Neural cell (in vitro differentiated cells): ENCODE measurements at regions not wholly inside any gene's neighbourhood (a gene's known extent, or its start where the extent isn't known, plus 50 kb on each side); places are given as distances from the start of the nearest gene placed in this dataset.

Source experiments
- H2AFZ ChIP-seq: fragments of 200-600, 300-800 bp; sonication (generic), shearing (Covaris generic); 2 replicates; pipeline ENCODE4 v1.6.0; 2014; ENCODE audit warnings: low read depth, mild to moderate bottlenecking, antibody characterized with exemption, low read length, moderate library complexity
- H3F3A ChIP-seq: fragments of 200-600 bp; shearing (Covaris generic); 2 replicates; pipeline ENCODE4 v1.6.1; 2016; ENCODE audit warnings: mild to moderate bottlenecking, moderate library complexity, mixed read lengths, antibody characterized with exemption, low read length; ENCODE audit not compliant: insufficient read depth, poor library complexity, severe bottlenecking
- H3K27ac ChIP-seq: fragments of 200-600, 300-800 bp; sonication (generic), shearing (Covaris generic); 2 replicates; pipeline ENCODE4 v1.5.1; 2014; ENCODE audit warnings: mild to moderate bottlenecking, low read length, moderate library complexity
- H3K27me3 ChIP-seq: fragments of 300-800, 200-600 bp; sonication (generic), shearing (Covaris generic); 2 replicates; pipeline ENCODE4 v1.6.0; 2014; ENCODE audit warnings: mild to moderate bottlenecking, low read depth, low read length, moderate library complexity; ENCODE audit not compliant: insufficient read depth
- H3K36me3 ChIP-seq: fragments of 300-800, 200-600 bp; sonication (generic), shearing (Covaris generic); 2 replicates; pipeline ENCODE4 v1.5.1; 2014; ENCODE audit warnings: mild to moderate bottlenecking, antibody characterized with exemption, low read length, moderate library complexity; ENCODE audit not compliant: insufficient read depth
- H3K4me2 ChIP-seq: fragments of 300-800, 200-600 bp; sonication (generic), shearing (Covaris generic); 2 replicates; pipeline ENCODE4 v1.6.0; 2014; ENCODE audit warnings: mild to moderate bottlenecking, low read length
- H3K4me3 ChIP-seq: fragments of 300-800, 200-600 bp; sonication (generic), shearing (Covaris generic); 2 replicates; pipeline ENCODE4 v1.5.1; 2014; ENCODE audit warnings: mild to moderate bottlenecking, low read length, moderate library complexity
- H3K79me2 ChIP-seq: fragments of 200-600 bp; shearing (Covaris generic); replicated peaks from 2 replicates; pipeline ENCODE4 v1.6.0; 2014; ENCODE audit warnings: mild to moderate bottlenecking, low read length, moderate library complexity; ENCODE audit not compliant: insufficient read depth
- H3K9ac ChIP-seq: fragments of 300-800, 200-600 bp; sonication (generic), shearing (Covaris generic); 2 replicates; pipeline ENCODE4 v1.6.1; 2016; ENCODE audit warnings: mild to moderate bottlenecking, low read length, mixed read lengths
- H3K9me2 ChIP-seq: fragments of 200-600 bp; shearing (Covaris generic); 2 replicates; pipeline ENCODE4 v1.6.1; 2016; ENCODE audit warnings: mild to moderate bottlenecking, low read length, mixed read lengths; ENCODE audit not compliant: insufficient read depth
- H3K9me3 ChIP-seq: fragments of 200-600, 300-800 bp; sonication (generic), shearing (Covaris generic); 2 replicates; pipeline ENCODE4 v1.6.1; 2016; ENCODE audit warnings: mild to moderate bottlenecking, mixed run types, low read length, moderate library complexity, mixed read lengths
- H4K20me1 ChIP-seq: fragments of 200-600 bp; shearing (Covaris generic); 2 replicates; pipeline ENCODE4 v1.6.1; 2016; ENCODE audit warnings: mild to moderate bottlenecking, mixed run types; ENCODE audit not compliant: insufficient read depth
- EP300 ChIP-seq: fragments of 450-650 bp; conservative IDR thresholded peaks from 2 replicates; pipeline ENCODE4 v1.6.1; 2014; ENCODE audit warnings: antibody characterized with exemption, mild to moderate bottlenecking, moderate library complexity; ENCODE audit not compliant: poor library complexity, severe bottlenecking
- EZH2 ChIP-seq: fragments of 200-600, 300-800 bp; shearing (Covaris generic), sonication (generic); IDR thresholded peaks from 2 replicates; pipeline ENCODE4 v1.6.1; 2014; ENCODE audit warnings: antibody characterized with exemption, low read length, borderline replicate concordance, mild to moderate bottlenecking; ENCODE audit not compliant: insufficient read depth, poor library complexity, severe bottlenecking
- MXI1 ChIP-seq: fragments of 450-650 bp; conservative IDR thresholded peaks from 2 replicates; pipeline ENCODE4 v1.6.1; 2014; ENCODE audit warnings: antibody characterized with exemption, mild to moderate bottlenecking; ENCODE audit not compliant: poor library complexity, severe bottlenecking
- POLR2AphosphoS5 ChIP-seq: IDR thresholded peaks from 2 replicates; pipeline ENCODE4 v1.6.1; 2012
- RAD21 ChIP-seq: fragments of 450-650 bp; conservative IDR thresholded peaks from 2 replicates; pipeline ENCODE4 v1.6.1; 2014; ENCODE audit warnings: antibody characterized with exemption, mild to moderate bottlenecking, moderate library complexity
- SMC3 ChIP-seq: fragments of 450-650 bp; conservative IDR thresholded peaks from 2 replicates; pipeline ENCODE4 v1.6.1; 2014; ENCODE audit warnings: antibody characterized with exemption, mild to moderate bottlenecking, moderate library complexity; ENCODE audit not compliant: poor library complexity
- TAF1 ChIP-seq: IDR thresholded peaks from 2 replicates; pipeline ENCODE4 v1.6.1; 2012; ENCODE audit warnings: low read depth
- TF ChIP-seq, protein P1 (sequence below): fragments of 450-650 bp; IDR thresholded peaks from 2 replicates; pipeline ENCODE4 v1.5.1; 2014; ENCODE audit warnings: antibody characterized with exemption, mild to moderate bottlenecking, moderate library complexity; ENCODE audit not compliant: poor library complexity, severe bottlenecking
- TF ChIP-seq, protein P2 (sequence below): IDR thresholded peaks from 2 replicates; pipeline ENCODE4 v1.6.1; 2012; ENCODE audit warnings: borderline replicate concordance

DNA sequence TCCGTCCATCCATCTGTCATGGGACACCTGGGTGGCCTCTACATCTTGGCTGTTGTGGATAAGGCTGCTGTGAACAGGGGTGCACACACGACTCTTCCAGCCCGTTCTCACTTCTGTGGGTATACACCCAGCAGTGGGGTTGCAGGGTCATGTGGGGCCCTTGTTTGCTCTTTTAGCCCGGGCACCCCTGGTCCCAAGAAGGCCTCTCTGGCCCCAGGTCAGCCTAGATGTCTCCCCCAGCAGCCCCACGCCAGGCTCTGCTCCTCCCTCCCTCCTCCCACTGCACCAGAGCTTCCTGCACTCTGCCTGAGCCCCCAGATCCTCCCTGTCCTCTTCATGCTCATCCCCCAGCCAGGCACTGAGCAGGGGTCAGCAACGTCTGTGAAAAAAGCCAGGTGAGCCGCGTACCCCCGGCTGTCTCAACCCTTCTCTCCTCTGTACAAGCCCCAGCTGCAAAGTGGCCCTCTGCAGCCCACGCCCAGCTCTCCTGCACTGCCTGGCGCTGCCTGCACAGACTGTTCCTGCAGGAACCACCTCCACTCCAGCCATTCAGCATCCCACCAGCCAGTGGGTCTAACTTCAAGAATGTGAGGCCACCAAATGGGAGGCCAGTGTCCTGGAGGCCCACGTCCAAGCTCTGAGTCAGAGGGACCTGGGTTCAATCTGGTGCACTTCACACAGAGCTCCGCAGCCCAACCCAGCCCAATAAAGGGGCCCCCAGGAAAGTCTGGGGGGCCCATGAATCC lies 1508.9 kb downstream of the BRD1 start:
- H3K9ac ChIP-seq = no peak overlapping the region
- H3K79me2 ChIP-seq = no peaks in the 10 kb centered on the region
- no peaks in the 10 kb centered on the region for H3K9me3 ChIP-seq
- H3K4me2 ChIP-seq = no peak overlapping the region
- H3F3A ChIP-seq = no peaks in the 10 kb centered on the region
- no peak overlapping the region for H2AFZ ChIP-seq
- no peaks in the 10 kb centered on the region for H3K9me2 ChIP-seq
- H3K27me3 ChIP-seq = no peaks in the 10 kb centered on the region
- H3K36me3 ChIP-seq = no peaks in the 10 kb centered on the region
- no peak overlapping the region for H3K27ac ChIP-seq
- H3K4me3 ChIP-seq = no peak overlapping the region
- TF ChIP-seq MXI1 (no peak), EP300 (no peak), RAD21 (no peak), TAF1 (no peak), SMC3 (no peak)
- TF ChIP-seq, protein P1, sequence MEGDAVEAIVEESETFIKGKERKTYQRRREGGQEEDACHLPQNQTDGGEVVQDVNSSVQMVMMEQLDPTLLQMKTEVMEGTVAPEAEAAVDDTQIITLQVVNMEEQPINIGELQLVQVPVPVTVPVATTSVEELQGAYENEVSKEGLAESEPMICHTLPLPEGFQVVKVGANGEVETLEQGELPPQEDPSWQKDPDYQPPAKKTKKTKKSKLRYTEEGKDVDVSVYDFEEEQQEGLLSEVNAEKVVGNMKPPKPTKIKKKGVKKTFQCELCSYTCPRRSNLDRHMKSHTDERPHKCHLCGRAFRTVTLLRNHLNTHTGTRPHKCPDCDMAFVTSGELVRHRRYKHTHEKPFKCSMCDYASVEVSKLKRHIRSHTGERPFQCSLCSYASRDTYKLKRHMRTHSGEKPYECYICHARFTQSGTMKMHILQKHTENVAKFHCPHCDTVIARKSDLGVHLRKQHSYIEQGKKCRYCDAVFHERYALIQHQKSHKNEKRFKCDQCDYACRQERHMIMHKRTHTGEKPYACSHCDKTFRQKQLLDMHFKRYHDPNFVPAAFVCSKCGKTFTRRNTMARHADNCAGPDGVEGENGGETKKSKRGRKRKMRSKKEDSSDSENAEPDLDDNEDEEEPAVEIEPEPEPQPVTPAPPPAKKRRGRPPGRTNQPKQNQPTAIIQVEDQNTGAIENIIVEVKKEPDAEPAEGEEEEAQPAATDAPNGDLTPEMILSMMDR = no peak
- TF ChIP-seq, protein P2, sequence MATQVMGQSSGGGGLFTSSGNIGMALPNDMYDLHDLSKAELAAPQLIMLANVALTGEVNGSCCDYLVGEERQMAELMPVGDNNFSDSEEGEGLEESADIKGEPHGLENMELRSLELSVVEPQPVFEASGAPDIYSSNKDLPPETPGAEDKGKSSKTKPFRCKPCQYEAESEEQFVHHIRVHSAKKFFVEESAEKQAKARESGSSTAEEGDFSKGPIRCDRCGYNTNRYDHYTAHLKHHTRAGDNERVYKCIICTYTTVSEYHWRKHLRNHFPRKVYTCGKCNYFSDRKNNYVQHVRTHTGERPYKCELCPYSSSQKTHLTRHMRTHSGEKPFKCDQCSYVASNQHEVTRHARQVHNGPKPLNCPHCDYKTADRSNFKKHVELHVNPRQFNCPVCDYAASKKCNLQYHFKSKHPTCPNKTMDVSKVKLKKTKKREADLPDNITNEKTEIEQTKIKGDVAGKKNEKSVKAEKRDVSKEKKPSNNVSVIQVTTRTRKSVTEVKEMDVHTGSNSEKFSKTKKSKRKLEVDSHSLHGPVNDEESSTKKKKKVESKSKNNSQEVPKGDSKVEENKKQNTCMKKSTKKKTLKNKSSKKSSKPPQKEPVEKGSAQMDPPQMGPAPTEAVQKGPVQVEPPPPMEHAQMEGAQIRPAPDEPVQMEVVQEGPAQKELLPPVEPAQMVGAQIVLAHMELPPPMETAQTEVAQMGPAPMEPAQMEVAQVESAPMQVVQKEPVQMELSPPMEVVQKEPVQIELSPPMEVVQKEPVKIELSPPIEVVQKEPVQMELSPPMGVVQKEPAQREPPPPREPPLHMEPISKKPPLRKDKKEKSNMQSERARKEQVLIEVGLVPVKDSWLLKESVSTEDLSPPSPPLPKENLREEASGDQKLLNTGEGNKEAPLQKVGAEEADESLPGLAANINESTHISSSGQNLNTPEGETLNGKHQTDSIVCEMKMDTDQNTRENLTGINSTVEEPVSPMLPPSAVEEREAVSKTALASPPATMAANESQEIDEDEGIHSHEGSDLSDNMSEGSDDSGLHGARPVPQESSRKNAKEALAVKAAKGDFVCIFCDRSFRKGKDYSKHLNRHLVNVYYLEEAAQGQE = no peak
- no peaks in the 10 kb centered on the region for H4K20me1 ChIP-seq

DNA sequence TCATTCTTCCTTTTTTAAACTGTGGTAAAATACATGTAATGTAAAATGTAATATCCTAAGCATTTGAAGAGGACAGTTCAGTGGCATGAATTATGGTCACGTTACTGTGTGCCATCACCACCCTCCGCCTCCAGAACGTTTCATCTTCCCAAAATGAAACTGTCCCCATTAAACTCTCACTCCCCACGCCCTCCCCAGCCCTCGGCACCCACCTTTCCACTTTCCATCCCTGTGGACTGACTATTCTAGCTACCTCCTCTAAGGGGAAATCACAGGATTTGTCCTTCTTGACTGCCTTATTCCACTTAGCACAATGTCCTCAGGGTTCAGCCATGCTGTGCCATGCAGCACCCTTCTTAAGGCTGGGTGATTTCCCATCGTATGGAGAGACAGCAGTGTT lies 1509.5 kb downstream of the BRD1 start:
- H3K9me3 ChIP-seq = no peaks in the 10 kb centered on the region
- H3K27ac ChIP-seq = no peak overlapping the region
- H3K9me2 ChIP-seq = no peaks in the 10 kb centered on the region
- no peaks in the 10 kb centered on the region for H3K27me3 ChIP-seq
- no peaks in the 10 kb centered on the region for H3K36me3 ChIP-seq
- no peak overlapping the region for H3K4me2 ChIP-seq
- TF ChIP-seq RAD21 (no peak), TAF1 (no peak), EP300 (no peak), POLR2AphosphoS5 (no peak), SMC3 (no peak), EZH2 (no peak), MXI1 (no peak)
- TF ChIP-seq, protein P2 = no peak
- TF ChIP-seq, protein P1 = no peak
- H2AFZ ChIP-seq = no peak overlapping the region
- H3K4me3 ChIP-seq = no peak overlapping the region
- H3K9ac ChIP-seq = no peak overlapping the region
- no peaks in the 10 kb centered on the region for H4K20me1 ChIP-seq
- no peaks in the 10 kb centered on the region for H3F3A ChIP-seq
- H3K79me2 ChIP-seq = no peaks in the 10 kb centered on the region
